H9 (cell line): ENCODE measurements at regions not wholly inside any gene's neighbourhood (a gene's known extent, or its start where the extent isn't known, plus 50 kb on each side); places are given as distances from the start of the nearest gene placed in this dataset.

Experiments
- DNase-seq: peaks from one replicate; pipeline ENCODE4 v3.0.0-alpha.2; 2017
- H2AFZ ChIP-seq: one replicate; pipeline ENCODE4 v1.6.1; 2013; ENCODE audit warnings: mild to moderate bottlenecking, low read length, control low read depth, moderate library complexity
- H2AK5ac ChIP-seq: 2 replicates; pipeline ENCODE4 v1.6.1; 2013; ENCODE audit warnings: low read length, control low read depth, mixed read lengths; ENCODE audit not compliant: insufficient read length
- H2BK120ac ChIP-seq: one replicate; pipeline ENCODE4 v1.6.1; 2013; ENCODE audit warnings: low read depth, mild to moderate bottlenecking, low read length, control low read depth, inconsistent platforms; ENCODE audit not compliant: poor library complexity, severe bottlenecking
- H2BK12ac ChIP-seq: 2 replicates; pipeline ENCODE4 v1.6.1; 2013; ENCODE audit warnings: low read length, control low read depth, mixed read lengths, low read depth; ENCODE audit not compliant: insufficient read length
- H2BK15ac ChIP-seq: 2 replicates; pipeline ENCODE4 v1.6.1; 2013; ENCODE audit warnings: low read depth, low read length, control low read depth
- H2BK20ac ChIP-seq: one replicate; pipeline ENCODE4 v1.6.1; 2013; ENCODE audit warnings: low read depth, mild to moderate bottlenecking, low read length, control low read depth, inconsistent platforms; ENCODE audit not compliant: poor library complexity, severe bottlenecking
- H2BK5ac ChIP-seq: 2 replicates; pipeline ENCODE4 v1.6.1; 2013; ENCODE audit warnings: low read length, control low read depth, mixed read lengths; ENCODE audit not compliant: insufficient read length
- H3K14ac ChIP-seq: 2 replicates; pipeline ENCODE4 v1.6.1; 2013; ENCODE audit warnings: low read length, control low read depth; ENCODE audit not compliant: insufficient read depth
- H3K18ac ChIP-seq: 2 replicates; pipeline ENCODE4 v1.6.1; 2013; ENCODE audit warnings: low read depth, mild to moderate bottlenecking, mixed read lengths, low read length, control low read depth; ENCODE audit not compliant: insufficient read length
- H3K23ac ChIP-seq: 2 replicates; pipeline ENCODE4 v1.6.1; 2013; ENCODE audit warnings: low read length, control low read depth, mixed read lengths, low read depth; ENCODE audit not compliant: insufficient read length
- H3K23me2 ChIP-seq: 2 replicates; pipeline ENCODE4 v1.6.1; 2013; ENCODE audit warnings: low read depth, mild to moderate bottlenecking, mixed read lengths, low read length, control low read depth; ENCODE audit not compliant: insufficient read length, poor library complexity, severe bottlenecking
- H3K27ac ChIP-seq: 2 replicates; pipeline ENCODE4 v1.5.1; 2013; ENCODE audit warnings: low read length, control low read depth, mixed read lengths, low read depth; ENCODE audit not compliant: insufficient read length
- H3K27me3 ChIP-seq: 2 replicates; pipeline ENCODE4 v1.6.1; 2013; ENCODE audit warnings: low read length, control low read depth, inconsistent platforms; ENCODE audit not compliant: insufficient read depth
- H3K4ac ChIP-seq: 2 replicates; pipeline ENCODE4 v1.6.1; 2013; ENCODE audit warnings: low read depth, mild to moderate bottlenecking, control low read depth, inconsistent platforms, low read length, moderate library complexity
- H3K4me1 ChIP-seq: 2 replicates; pipeline ENCODE4 v1.6.1; 2013; ENCODE audit warnings: low read length, control low read depth, inconsistent platforms; ENCODE audit not compliant: insufficient read depth
- H3K4me2 ChIP-seq: 2 replicates; pipeline ENCODE4 v1.6.1; 2013; ENCODE audit warnings: low read length, control low read depth, mixed read lengths; ENCODE audit not compliant: insufficient read length, insufficient read depth
- H3K56ac ChIP-seq: 2 replicates; pipeline ENCODE4 v1.6.1; 2013; ENCODE audit warnings: low read depth, mild to moderate bottlenecking, mixed read lengths, low read length, control low read depth; ENCODE audit not compliant: insufficient read length
- H3K79me1 ChIP-seq: 2 replicates; pipeline ENCODE4 v1.6.1; 2013; ENCODE audit warnings: low read depth, mild to moderate bottlenecking, moderate library complexity, low read length, control low read depth, inconsistent platforms; ENCODE audit not compliant: insufficient read depth, poor library complexity, severe bottlenecking
- H3K79me2 ChIP-seq: 2 replicates; pipeline ENCODE4 v1.6.1; 2013; ENCODE audit warnings: low read length, control low read depth, inconsistent platforms; ENCODE audit not compliant: insufficient read depth
- H3K9ac ChIP-seq: 2 replicates; pipeline ENCODE4 v1.6.1; 2013; ENCODE audit warnings: low read length, control low read depth, mixed read lengths; ENCODE audit not compliant: insufficient read length; ENCODE audit errors: extremely low read depth
- H3K9me3 ChIP-seq: one replicate; pipeline ENCODE4 v1.6.1; 2013; ENCODE audit warnings: low read depth, low read length, inconsistent platforms; ENCODE audit not compliant: control insufficient read depth
- H3T11ph ChIP-seq: one replicate; pipeline ENCODE4 v1.6.1; 2013; ENCODE audit warnings: mild to moderate bottlenecking, low read length, control low read depth, inconsistent platforms
- H4K20me1 ChIP-seq: one replicate; pipeline ENCODE4 v1.6.1; 2013; ENCODE audit not compliant: control insufficient read depth, insufficient read length, insufficient read depth
- H4K5ac ChIP-seq: 2 replicates; pipeline ENCODE4 v1.6.1; 2013; ENCODE audit warnings: low read depth, mild to moderate bottlenecking, mixed read lengths, low read length, control low read depth; ENCODE audit not compliant: insufficient read length
- H4K8ac ChIP-seq: replicated peaks from 2 replicates; pipeline ENCODE4 v1.6.1; 2013; ENCODE audit warnings: low read length, control low read depth, mixed read lengths, low read depth; ENCODE audit not compliant: insufficient read length
- H4K91ac ChIP-seq: 2 replicates; pipeline ENCODE4 v1.6.1; 2013; ENCODE audit warnings: low read depth, mild to moderate bottlenecking, moderate library complexity, mixed read lengths, low read length, control low read depth; ENCODE audit not compliant: insufficient read length
- H3K27ac Mint-ChIP-seq, 3 experiments: 2 replicates in 2 of 3; 3 replicates in 1 of 3; pipeline ENCODE4 v1.8.0; 2020 to 2021; ENCODE audit warnings: mixed read lengths in 3 of 3, mild to moderate bottlenecking in 1 of 3, moderate library complexity in 1 of 3
- H3K27me3 Mint-ChIP-seq: 2 replicates; pipeline ENCODE4 v1.8.0; 2021; ENCODE audit warnings: low read depth, mild to moderate bottlenecking, moderate library complexity, mixed read lengths
- H3K36me3 Mint-ChIP-seq, 3 experiments: 2 replicates in 2 of 3; 3 replicates in 1 of 3; pipeline ENCODE4 v1.8.0; 2020 to 2021; ENCODE audit warnings: low read depth in 3 of 3, mixed read lengths in 3 of 3; ENCODE audit not compliant: insufficient read depth in 1 of 3
- H3K4me1 Mint-ChIP-seq, 2 experiments: 2 replicates each; pipeline ENCODE4 v1.8.0; 2020; ENCODE audit warnings: mixed read lengths in 2 of 2
- H3K4me3 Mint-ChIP-seq, 2 experiments: 2 replicates in 1 of 2; 3 replicates in 1 of 2; pipeline ENCODE4 v1.8.0; 2020 to 2021; ENCODE audit warnings: mild to moderate bottlenecking in 2 of 2, mixed read lengths in 2 of 2, moderate library complexity in 1 of 2
- H3K9me3 Mint-ChIP-seq, 2 experiments: 2 replicates in 1 of 2; 3 replicates in 1 of 2; pipeline ENCODE4 v1.8.0; 2020; ENCODE audit warnings: mild to moderate bottlenecking in 2 of 2, mixed read lengths in 2 of 2, moderate library complexity in 1 of 2
- WGBS: extraction: QIAGEN DNeasy Blood & Tissue Kit; methylation state at CpG from one replicate; pipeline ENCODE4 v1.1.7; 2013; ENCODE audit warnings: missing lambda C conversion rate, low lambda C conversion rate, mixed read lengths; ENCODE audit not compliant: insufficient read length; ENCODE audit errors: extremely low coverage; 5-methylcytosine and 5-hydroxymethylcytosine counted together
- TF ChIP-seq, protein P1 (sequence below): fragments of 200-600 bp; sonication (generic); conservative IDR thresholded peaks from 3 replicates; pipeline ENCODE4 v1.8.0; 2021; ENCODE audit warnings: antibody characterized with exemption, mild to moderate bottlenecking

GRCh38 chr13:103130681-103131210 is 64.5 kb upstream of the SLC10A2 start:
- no peaks in the 10 kb centered on the region for H3K79me1 ChIP-seq
- Mint-ChIP-seq H3K4me3 (no peak overlapping the region), H3K4me1 (peaks cover 0 to 5% of the 10 kb centered on the region in 2 experiments; a peak in 1 of 4 replicates)

More at GRCh38 chr13:103130681-103131210, 64.5 kb upstream of the SLC10A2 start:
- no peaks in the 10 kb centered on the region for H3K9me3 ChIP-seq
- no peak overlapping the region for H2BK15ac ChIP-seq
- no peak overlapping the region for H4K91ac ChIP-seq
- H3K14ac ChIP-seq, result no peak overlapping the region
- no peak overlapping the region for H3K9ac ChIP-seq
- no peaks in the 10 kb centered on the region for H3K9me3 Mint-ChIP-seq
- no peaks in the 10 kb centered on the region for H3K4me1 ChIP-seq
- H4K5ac ChIP-seq, result no peak overlapping the region
- H3K27ac Mint-ChIP-seq, result no peak overlapping the region
- H4K20me1 ChIP-seq, result no peaks in the 10 kb centered on the region
- H3K27me3 Mint-ChIP-seq, result no peaks in the 10 kb centered on the region
- no peak overlapping the region for H3K27ac ChIP-seq
- H3K4ac ChIP-seq, result no peak overlapping the region
- H3K56ac ChIP-seq, result no peak overlapping the region
- no peak overlapping the region for H2BK120ac ChIP-seq
- H3K36me3 Mint-ChIP-seq, result no peaks in the 10 kb centered on the region
- no peak overlapping the region for H2BK5ac ChIP-seq
- H4K8ac ChIP-seq, result no peak overlapping the region
- DNase-seq, result no peak
- H3K27me3 ChIP-seq, result no peaks in the 10 kb centered on the region
- no peak overlapping the region for H3T11ph ChIP-seq
- WGBS, result no CpG with 5 or more reads among the region's 3 CpGs
- H3K18ac ChIP-seq, result no peak overlapping the region
- H3K4me2 ChIP-seq, result no peak overlapping the region
- TF ChIP-seq, protein P1, sequence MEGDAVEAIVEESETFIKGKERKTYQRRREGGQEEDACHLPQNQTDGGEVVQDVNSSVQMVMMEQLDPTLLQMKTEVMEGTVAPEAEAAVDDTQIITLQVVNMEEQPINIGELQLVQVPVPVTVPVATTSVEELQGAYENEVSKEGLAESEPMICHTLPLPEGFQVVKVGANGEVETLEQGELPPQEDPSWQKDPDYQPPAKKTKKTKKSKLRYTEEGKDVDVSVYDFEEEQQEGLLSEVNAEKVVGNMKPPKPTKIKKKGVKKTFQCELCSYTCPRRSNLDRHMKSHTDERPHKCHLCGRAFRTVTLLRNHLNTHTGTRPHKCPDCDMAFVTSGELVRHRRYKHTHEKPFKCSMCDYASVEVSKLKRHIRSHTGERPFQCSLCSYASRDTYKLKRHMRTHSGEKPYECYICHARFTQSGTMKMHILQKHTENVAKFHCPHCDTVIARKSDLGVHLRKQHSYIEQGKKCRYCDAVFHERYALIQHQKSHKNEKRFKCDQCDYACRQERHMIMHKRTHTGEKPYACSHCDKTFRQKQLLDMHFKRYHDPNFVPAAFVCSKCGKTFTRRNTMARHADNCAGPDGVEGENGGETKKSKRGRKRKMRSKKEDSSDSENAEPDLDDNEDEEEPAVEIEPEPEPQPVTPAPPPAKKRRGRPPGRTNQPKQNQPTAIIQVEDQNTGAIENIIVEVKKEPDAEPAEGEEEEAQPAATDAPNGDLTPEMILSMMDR, result no peak
- no peak overlapping the region for H2BK20ac ChIP-seq
- no peaks in the 10 kb centered on the region for H3K79me2 ChIP-seq
- H2AFZ ChIP-seq, result no peak overlapping the region
- H3K23ac ChIP-seq, result no peak overlapping the region
- no peak overlapping the region for H2AK5ac ChIP-seq
- no peak overlapping the region for H2BK12ac ChIP-seq
- H3K23me2 ChIP-seq, result no peaks in the 10 kb centered on the region
